A673 (cell line): ENCODE measurements at regions not wholly inside any gene's neighbourhood (a gene's known extent, or its start where the extent isn't known, plus 50 kb on each side); places are given as distances from the start of the nearest gene placed in this dataset.

Experiments
- CTCF ChIP-seq: fragments of 300-800, 200-600 bp; sonication (generic); conservative IDR thresholded peaks from 2 replicates; pipeline ENCODE4 v1.5.1; 2017; ENCODE audit warnings: low read depth, mild to moderate bottlenecking, antibody characterized with exemption, low read length, moderate library complexity, mixed read lengths
- EZH2 ChIP-seq: fragments of 200-600 bp; sonication (generic); IDR thresholded peaks from 2 replicates; pipeline ENCODE4 v1.6.1; 2017; ENCODE audit warnings: borderline replicate concordance, low read depth, mild to moderate bottlenecking, mixed read lengths, antibody characterized with exemption, low read length; ENCODE audit not compliant: poor library complexity, severe bottlenecking

- no peak for TF ChIP-seq CTCF
- TF ChIP-seq EZH2, result no peak
These were observed 190.5 kb upstream of the NRIP1 start for GRCh38 chr21:15255261-15255660.
